Kidney (tissue), 13 donors: ENCODE measurements at regions not wholly inside any gene's neighbourhood (a gene's known extent, or its start where the extent isn't known, plus 50 kb on each side); places are given as distances from the start of the nearest gene placed in this dataset.

Experiments
- DNase-seq, 5 donors: peaks; one replicate each; pipeline ENCODE4 v3.0.0-alpha.2; 2013 to 2020
- FAIRE-seq: peaks from 2 replicates; lab custom pipeline; 2012; peaks lifted over from hg19 to GRCh38; lab: Jason Lieb, UNC
- H3K27ac ChIP-seq, 2 donors: one replicate each; pipeline ENCODE4 v1.7.0; 2013; ENCODE audit warnings: low read depth in 2 of 2, low read length in 2 of 2, inconsistent platforms in 1 of 2
- H3K27me3 ChIP-seq: one replicate; pipeline ENCODE4 v1.7.1; 2013; ENCODE audit warnings: low read length, inconsistent platforms; ENCODE audit not compliant: control insufficient read depth, insufficient read depth
- H3K36me3 ChIP-seq, 3 donors: one replicate each; pipeline versions ENCODE4 v1.7.0 to v1.7.1; 2013; ENCODE audit warnings: low read length in 3 of 3, control low read depth in 1 of 3, inconsistent platforms in 1 of 3; ENCODE audit not compliant: insufficient read depth in 3 of 3, control insufficient read depth in 2 of 3
- H3K4me1 ChIP-seq, 3 donors: one replicate each; pipeline versions ENCODE4 v1.7.0 to v1.7.1; 2013; ENCODE audit warnings: low read length in 3 of 3, inconsistent platforms in 1 of 3, low read depth in 1 of 3; ENCODE audit not compliant: control insufficient read depth in 2 of 3, insufficient read depth in 2 of 3
- H3K4me3 ChIP-seq, 3 donors: one replicate each; pipeline versions ENCODE4 v1.7.0 to v1.8.1; 2013; ENCODE audit warnings: low read length in 3 of 3, control low read depth in 1 of 3, inconsistent platforms in 1 of 3
- H3K9ac ChIP-seq, 3 donors: one replicate each; pipeline versions ENCODE4 v1.7.0 to v1.7.1; 2013; ENCODE audit warnings: low read length in 3 of 3, control low read depth in 1 of 3, inconsistent platforms in 1 of 3
- H3K9me3 ChIP-seq, 3 donors: one replicate each; pipeline versions ENCODE4 v1.7.0 to v1.7.1; 2013; ENCODE audit warnings: low read length in 3 of 3, control low read depth in 1 of 3, inconsistent platforms in 1 of 3; ENCODE audit not compliant: control insufficient read depth in 2 of 3, insufficient read depth in 1 of 3
- CTCF ChIP-seq: IDR thresholded peaks from 3 replicates; pipeline ENCODE4 v1.5.1; 2012; ENCODE audit warnings: mild to moderate bottlenecking, moderate library complexity, borderline replicate concordance; ENCODE audit not compliant: insufficient read depth; ENCODE audit errors: extremely low read depth
- intact Hi-C: fragments of 100-400 bp; cut with DNase I; formaldehyde crosslinking; loops from one replicate; pipeline ENCODE4 v1.11.1; 2022
- donor health status: control.
- donor health status: control.
- donor health status: control.
- donor health status: control.
- donor health status: control.
- donor health status: DM: yes; HTN: yes; CAD: no.
- donor health status: Normal renal cell carcinoma (clear cell type).

DNA sequence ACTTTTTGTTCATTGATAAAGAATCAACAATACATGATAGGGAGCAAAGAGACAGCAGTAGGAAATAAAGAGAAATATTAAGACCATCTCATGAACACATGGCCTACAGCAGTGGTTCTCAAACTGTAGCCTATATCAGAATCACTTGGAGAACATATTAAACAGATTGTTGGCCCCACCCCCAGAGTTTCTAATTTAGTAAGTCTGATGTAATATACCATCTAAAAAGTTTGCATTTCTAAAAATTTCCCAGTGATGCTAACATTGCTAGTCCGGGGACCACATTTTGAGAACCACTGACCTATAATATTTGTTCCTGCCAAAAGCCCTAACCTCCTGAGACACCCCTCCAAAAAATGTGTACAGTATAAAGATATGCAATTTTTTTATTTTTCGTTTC, 306.2 kb upstream of the NREP start:
- DNase-seq (no peak), FAIRE-seq (no peak)
- Histone ChIP-seq H3K36me3 (no peaks in the 10 kb centered on the region), H3K27me3 (no peaks in the 10 kb centered on the region), H3K9ac (no peak overlapping the region), H3K9me3 (no peaks in the 10 kb centered on the region), H3K4me1 (no peaks in the 10 kb centered on the region), H3K4me3 (no peak overlapping the region), H3K27ac (no peak overlapping the region)
- TF ChIP-seq CTCF: no peak
- intact Hi-C loops: no loop called here

DNA sequence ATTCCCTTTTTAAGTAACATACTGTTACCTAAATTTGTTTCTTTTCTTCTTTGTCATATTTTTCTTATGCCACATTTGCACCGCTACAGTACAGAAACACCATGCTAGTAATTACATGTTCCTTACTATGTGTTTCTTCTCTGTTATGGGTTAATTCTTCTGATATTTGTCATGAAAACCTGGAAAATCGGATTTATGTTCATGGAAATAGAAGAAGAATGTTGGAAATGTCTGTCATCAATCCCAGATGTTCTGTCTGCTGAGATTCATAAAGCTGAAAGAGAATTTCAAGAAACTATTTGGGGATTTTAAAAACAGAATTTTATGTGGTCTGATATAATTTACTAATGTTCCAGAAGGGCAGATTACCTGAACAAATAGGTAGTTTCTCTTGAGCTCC, 305.2 kb upstream of the NREP start:
- TF ChIP-seq CTCF: no peak

DNA sequence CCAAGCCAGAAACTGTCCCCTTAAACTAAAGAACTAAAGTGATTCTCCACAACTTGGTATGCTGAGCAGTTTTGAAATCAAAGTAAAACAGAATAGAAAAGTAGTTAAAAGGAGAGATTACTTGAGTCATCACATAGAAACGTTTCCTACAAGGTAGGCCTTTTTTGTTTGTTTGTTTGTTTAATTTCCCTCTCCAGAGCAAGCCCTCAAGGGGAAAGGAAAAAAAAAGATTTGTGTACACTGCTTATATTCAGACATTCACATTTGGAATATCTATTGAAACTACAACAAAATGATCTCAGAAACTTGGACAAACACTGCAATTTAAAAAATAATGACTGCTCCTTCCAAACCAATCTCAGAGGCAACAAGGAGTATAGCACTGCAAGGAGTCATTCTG, 304.7 kb upstream of the NREP start:
- DNase-seq: no peak
- Histone ChIP-seq H3K4me1 (no peaks in the 10 kb centered on the region), H3K27ac (no peak overlapping the region), H3K36me3 (no peaks in the 10 kb centered on the region), H3K27me3 (no peaks in the 10 kb centered on the region), H3K4me3 (no peak overlapping the region), H3K9me3 (no peaks in the 10 kb centered on the region), H3K9ac (no peak overlapping the region)
- FAIRE-seq: no peak
- no peak for TF ChIP-seq CTCF
- intact Hi-C loops: no loop called here

More for the DNA sequence above, 305.2 kb upstream of the NREP start:
- no peaks in the 10 kb centered on the region for H3K9me3 ChIP-seq
- intact Hi-C loops: no loop called here
- no peaks in the 10 kb centered on the region for H3K4me1 ChIP-seq
- H3K9ac ChIP-seq: no peak overlapping the region
- no peak overlapping the region for H3K4me3 ChIP-seq
- DNase-seq: no peak
- H3K36me3 ChIP-seq: no peaks in the 10 kb centered on the region
- H3K27ac ChIP-seq: no peak overlapping the region
- no peaks in the 10 kb centered on the region for H3K27me3 ChIP-seq
- no peak for FAIRE-seq

- no peak for DNase-seq
- Histone ChIP-seq H3K9ac (no peak overlapping the region), H3K27me3 (no peaks in the 10 kb centered on the region), H3K9me3 (peaks cover 0 to under 1% (median 0%) of the 10 kb centered on the region in 3 donors), H3K4me3 (no peak overlapping the region), H3K36me3 (no peaks in the 10 kb centered on the region), H3K4me1 (no peaks in the 10 kb centered on the region), H3K27ac (no peak overlapping the region)
- intact Hi-C loops: no loop called here
- no peak for FAIRE-seq
- no peak for TF ChIP-seq CTCF
Measured at GRCh38 chr5:112059579-112060135, 302.7 kb upstream of the NREP start.
